Gastroesophageal sphincter (tissue), 3 donors: ENCODE measurements at regions not wholly inside any gene's neighbourhood (a gene's known extent, or its start where the extent isn't known, plus 50 kb on each side); places are given as distances from the start of the nearest gene placed in this dataset.

Experiments
- CTCF ChIP-seq, 4 experiments: fragments of 200-600 bp in 2 of 4; fragments of 450-650 bp in 2 of 4; sonication (generic) in 1 of 4; IDR thresholded peaks; one replicate each; pipeline ENCODE4 v1.5.1; 2017 to 2019; ENCODE audit warnings: antibody characterized with exemption in 4 of 4, mild to moderate bottlenecking in 2 of 4, moderate library complexity in 2 of 4
- EP300 ChIP-seq: sonication (generic); formaldehyde crosslinking; IDR thresholded peaks from one replicate; pipeline ENCODE4 v1.6.1; 2017; ENCODE audit warnings: antibody characterized with exemption, mild to moderate bottlenecking
- POLR2AphosphoS5 ChIP-seq: sonication (generic); formaldehyde crosslinking; IDR thresholded peaks from one replicate; pipeline ENCODE4 v1.6.1; 2017; ENCODE audit warnings: antibody characterized with exemption

- no peak for TF ChIP-seq CTCF (IDR thresholded peaks at IDR 0.05)
- TF ChIP-seq POLR2AphosphoS5: no peak
- TF ChIP-seq EP300: no peak
These were observed 164.8 kb upstream of the VEGFC start for GRCh38 chr4:176957353-176958118.
